Central memory CD8-positive, alpha-beta T cell (primary cell): ENCODE measurements at regions not wholly inside any gene's neighbourhood (a gene's known extent, or its start where the extent isn't known, plus 50 kb on each side); places are given as distances from the start of the nearest gene placed in this dataset.
"Not testable (repeated sequence)": the region's sequence is repeated elsewhere in the genome, so short reads cannot be mapped to it uniquely, and the experiment has no call there.

ENCODE experiments used
- ATAC-seq: fragments of 150-1000 bp; cut with Tn5 transposase; replicated peaks from 2 replicates; pipeline ENCODE4 v1.10.0; 2022; ENCODE audit warnings: mild to moderate bottlenecking, moderate FRiP score, moderate number of reproducible peaks; ENCODE audit not compliant: poor library complexity, severe bottlenecking; ENCODE audit errors: extremely low read depth
- DNase-seq, 2 donors: peaks; one replicate each; pipeline ENCODE4 v3.0.0; 2021; ENCODE audit warnings: low spot score in 2 of 2
- H3K27ac Mint-ChIP-seq: one replicate; pipeline ENCODE4 v1.8.0; 2022; ENCODE audit warnings: low read depth, mild to moderate bottlenecking, moderate library complexity, mixed read lengths
- H3K27me3 Mint-ChIP-seq: one replicate; pipeline ENCODE4 v1.8.0; 2022; ENCODE audit warnings: mixed read lengths
- H3K36me3 Mint-ChIP-seq: one replicate; pipeline ENCODE4 v1.8.0; 2022; ENCODE audit warnings: mild to moderate bottlenecking, moderate library complexity, mixed read lengths; ENCODE audit not compliant: insufficient read depth
- H3K4me1 Mint-ChIP-seq: one replicate; pipeline ENCODE4 v1.8.0; 2022; ENCODE audit warnings: mixed read lengths
- H3K4me3 Mint-ChIP-seq: one replicate; pipeline ENCODE4 v1.8.0; 2022; ENCODE audit warnings: mild to moderate bottlenecking, moderate library complexity, mixed read lengths
- H3K9me3 Mint-ChIP-seq: one replicate; pipeline ENCODE4 v1.8.0; 2022; ENCODE audit warnings: mixed read lengths

- no peak for ATAC-seq
- H3K4me1 Mint-ChIP-seq = no peaks in the 10 kb centered on the region
- H3K9me3 Mint-ChIP-seq = peaks cover 5% of the 10 kb centered on the region
Measured at GRCh38 chr2:238512247-238512867, 85.6 kb downstream of the ASB1 start.

GRCh38 chr2:238513346-238513745 is 86.6 kb downstream of the ASB1 start:
- ATAC-seq (no peak), DNase-seq (no peak)
- Mint-ChIP-seq H3K36me3 (no peaks in the 10 kb centered on the region), H3K27ac (no peak overlapping the region), H3K4me1 (no peaks in the 10 kb centered on the region), H3K4me3 (no peak overlapping the region), H3K9me3 (peaks cover 5% of the 10 kb centered on the region), H3K27me3 (peaks cover 27% of the 10 kb centered on the region)

More at GRCh38 chr2:238512247-238512867, 85.6 kb downstream of the ASB1 start:
- no peak overlapping the region for H3K27ac Mint-ChIP-seq
- H3K4me3 Mint-ChIP-seq = no peak overlapping the region
- no peak for DNase-seq
- H3K27me3 Mint-ChIP-seq = peaks cover 33% of the 10 kb centered on the region
- H3K36me3 Mint-ChIP-seq = no peaks in the 10 kb centered on the region

- H3K36me3 Mint-ChIP-seq, H3K9me3 Mint-ChIP-seq: not testable (repeated sequence)
- H3K27me3 Mint-ChIP-seq = peaks cover 20% of the 10 kb centered on the region
Measured at GRCh38 chr2:238514024-238514423, 87.3 kb downstream of the ASB1 start.

GRCh38 chr2:238515377-238515776 is 88.7 kb downstream of the ASB1 start:
- H3K36me3 Mint-ChIP-seq = no peaks in the 10 kb centered on the region
- peaks cover 5% of the 10 kb centered on the region for H3K9me3 Mint-ChIP-seq
- ATAC-seq (no peak), DNase-seq (no peak)
- H3K27ac Mint-ChIP-seq = no peak overlapping the region
- peaks cover 10% of the 10 kb centered on the region for H3K27me3 Mint-ChIP-seq
- H3K4me3 Mint-ChIP-seq = no peak overlapping the region
- H3K4me1 Mint-ChIP-seq = no peaks in the 10 kb centered on the region

More at GRCh38 chr2:238514024-238514423, 87.3 kb downstream of the ASB1 start:
- not testable (repeated sequence) for H3K4me3 Mint-ChIP-seq, DNase-seq, H3K4me1 Mint-ChIP-seq, H3K27ac Mint-ChIP-seq, ATAC-seq

- Mint-ChIP-seq H3K27me3 (peaks cover 10% of the 10 kb centered on the region), H3K27ac (no peak overlapping the region), H3K36me3 (no peaks in the 10 kb centered on the region), H3K9me3 (peaks cover 5% of the 10 kb centered on the region), H3K4me1 (no peaks in the 10 kb centered on the region), H3K4me3 (no peak overlapping the region)
- DNase-seq (no peak), ATAC-seq (no peak)
Measured at GRCh38 chr2:238517209-238517608, 90.5 kb downstream of the ASB1 start.

- H3K27ac Mint-ChIP-seq = no peak overlapping the region
- peaks cover 10% of the 10 kb centered on the region for H3K27me3 Mint-ChIP-seq
- no peak for ATAC-seq
- H3K4me1 Mint-ChIP-seq = no peaks in the 10 kb centered on the region
- no peaks in the 10 kb centered on the region for H3K36me3 Mint-ChIP-seq
- H3K9me3 Mint-ChIP-seq = peaks cover 5% of the 10 kb centered on the region
- no peak for DNase-seq
- H3K4me3 Mint-ChIP-seq = no peak overlapping the region
Measured at GRCh38 chr2:238518172-238518820, 91.6 kb downstream of the ASB1 start.

GRCh38 chr2:238518821-238519186 is 92.1 kb downstream of the ASB1 start:
- no peak for DNase-seq

GRCh38 chr2:238520359-238520886 is 93.7 kb downstream of the ASB1 start:
- H3K9me3 Mint-ChIP-seq = peaks cover 5% of the 10 kb centered on the region
- no peak overlapping the region for H3K27ac Mint-ChIP-seq
- no peak overlapping the region for H3K4me3 Mint-ChIP-seq
- H3K36me3 Mint-ChIP-seq = no peaks in the 10 kb centered on the region
- ATAC-seq = no peak
- no peak for DNase-seq
- H3K27me3 Mint-ChIP-seq = no peaks in the 10 kb centered on the region
- H3K4me1 Mint-ChIP-seq = no peaks in the 10 kb centered on the region

More at GRCh38 chr2:238518821-238519186, 92.1 kb downstream of the ASB1 start:
- H3K4me1 Mint-ChIP-seq = no peaks in the 10 kb centered on the region
- no peak overlapping the region for H3K4me3 Mint-ChIP-seq
- H3K9me3 Mint-ChIP-seq = peaks cover 5% of the 10 kb centered on the region
- peaks cover 10% of the 10 kb centered on the region for H3K27me3 Mint-ChIP-seq
- H3K27ac Mint-ChIP-seq = no peak overlapping the region
- H3K36me3 Mint-ChIP-seq = no peaks in the 10 kb centered on the region
- no peak for ATAC-seq

- ATAC-seq (no peak), DNase-seq (no peak)
- peaks cover 5% of the 10 kb centered on the region for H3K9me3 Mint-ChIP-seq
- no peaks in the 10 kb centered on the region for H3K36me3 Mint-ChIP-seq
- no peaks in the 10 kb centered on the region for H3K4me1 Mint-ChIP-seq
- no peak overlapping the region for H3K4me3 Mint-ChIP-seq
- no peak overlapping the region for H3K27ac Mint-ChIP-seq
- no peaks in the 10 kb centered on the region for H3K27me3 Mint-ChIP-seq
Measured at GRCh38 chr2:238521002-238521401, 94.3 kb downstream of the ASB1 start.

- Mint-ChIP-seq H3K27me3 (peaks cover 2% of the 10 kb centered on the region), H3K9me3 (no peaks in the 10 kb centered on the region), H3K27ac (no peak overlapping the region), H3K4me1 (no peaks in the 10 kb centered on the region), H3K4me3 (no peak overlapping the region), H3K36me3 (no peaks in the 10 kb centered on the region)
- ATAC-seq (no peak), DNase-seq (no peak)
Measured at GRCh38 chr2:238521870-238522269, 95.1 kb downstream of the ASB1 start.

- DNase-seq (no peak), ATAC-seq (no peak)
- Mint-ChIP-seq H3K4me3 (no peak overlapping the region), H3K27ac (no peak overlapping the region), H3K36me3 (no peaks in the 10 kb centered on the region), H3K4me1 (no peaks in the 10 kb centered on the region), H3K9me3 (no peaks in the 10 kb centered on the region), H3K27me3 (peaks cover 12% of the 10 kb centered on the region)
Measured at GRCh38 chr2:238523158-238524110, 96.7 kb downstream of the ASB1 start.

GRCh38 chr2:238524426-238524983 is 97.8 kb downstream of the ASB1 start:
- H3K27me3 Mint-ChIP-seq = peaks cover 12% of the 10 kb centered on the region
- no peak overlapping the region for H3K27ac Mint-ChIP-seq
- H3K9me3 Mint-ChIP-seq = no peaks in the 10 kb centered on the region
- H3K36me3 Mint-ChIP-seq = no peaks in the 10 kb centered on the region
- H3K4me3 Mint-ChIP-seq = no peak overlapping the region
- no peaks in the 10 kb centered on the region for H3K4me1 Mint-ChIP-seq
- DNase-seq (no peak), ATAC-seq (no peak)
